ENCODE measurements at regions not wholly inside any gene's neighbourhood (a gene's known extent, or its start where the extent isn't known, plus 50 kb on each side); places are given as distances from the start of the nearest gene placed in this dataset.
"Not testable (repeated sequence)": the region's sequence is repeated elsewhere in the genome, so short reads cannot be mapped to it uniquely, and the experiment has no call there.

- no peak for DNase-seq
Observed at GRCh38 chr3:187795207-187795960, 50.1 kb upstream of the BCL6 start.

GRCh38 chr3:187798126-187798525 lies 52.9 kb upstream of the BCL6 start:
- no peak for DNase-seq

GRCh38 chr3:187798531-187799530 lies 53.6 kb upstream of the BCL6 start:
- no peak for DNase-seq

GRCh38 chr3:187799942-187800641 lies 54.8 kb upstream of the BCL6 start:
- DNase-seq, result no peak

- DNase-seq, result no peak
Observed at GRCh38 chr3:187801152-187801551, 55.9 kb upstream of the BCL6 start.

- DNase-seq, result no peak
Observed at GRCh38 chr3:187802203-187802927, 57.1 kb upstream of the BCL6 start.

GRCh38 chr3:187802928-187803259 lies 57.6 kb upstream of the BCL6 start:
- no peak for DNase-seq

GRCh38 chr3:187804120-187804744 lies 59.0 kb upstream of the BCL6 start:
- DNase-seq, result no peak

GRCh38 chr3:187804745-187805121 lies 59.5 kb upstream of the BCL6 start:
- no peak for DNase-seq

- DNase-seq, result no peak
Observed at GRCh38 chr3:187805774-187806173, 60.5 kb upstream of the BCL6 start.

GRCh38 chr3:187807086-187807862 lies 62.0 kb upstream of the BCL6 start:
- no peak for DNase-seq

- DNase-seq, result no peak
Observed at GRCh38 chr3:187808527-187808895, 63.2 kb upstream of the BCL6 start.

GRCh38 chr3:187809612-187809991 lies 64.3 kb upstream of the BCL6 start:
- DNase-seq, result no peak

GRCh38 chr3:187810021-187810446 lies 64.8 kb upstream of the BCL6 start:
- no peak for DNase-seq

GRCh38 chr3:187811585-187812250 lies 66.5 kb upstream of the BCL6 start:
- no peak for DNase-seq

- DNase-seq, result no peak
Observed at GRCh38 chr3:187812496-187812895, 67.2 kb upstream of the BCL6 start.

GRCh38 chr3:187813198-187813597 lies 67.9 kb upstream of the BCL6 start:
- DNase-seq, result no peak

- not testable (repeated sequence) for DNase-seq
Observed at GRCh38 chr3:187817766-187818165, 72.5 kb upstream of the BCL6 start.

GRCh38 chr3:187821616-187822317 lies 76.5 kb upstream of the BCL6 start:
- DNase-seq, result no peak

- no peak for DNase-seq
Observed at GRCh38 chr3:187822402-187822801, 77.1 kb upstream of the BCL6 start.

Measured in activated CD4-positive, alpha-beta T cell treated with anti-CD3 and anti-CD28 coated beads for 1 hour (primary cell).